HEK293 (cell line): ENCODE measurements at regions not wholly inside any gene's neighbourhood (a gene's known extent, or its start where the extent isn't known, plus 50 kb on each side); places are given as distances from the start of the nearest gene placed in this dataset.
A peak's percentile ranks its signal among the peaks of the same experiment; 100 is the strongest.

Experiments
- CTCF ChIA-PET: fragments of 350-600 bp; formaldehyde crosslinking; extraction: SDS; loops from one replicate; lab custom pipeline; 2021; ENCODE audit warnings: antibody characterized with exemption; lab: Yijun Ruan, JAX
- POLR2A ChIA-PET: fragments of 300-600 bp; formaldehyde crosslinking; extraction: SDS; loops from one replicate; lab custom pipeline; 2020; ENCODE audit warnings: antibody characterized with exemption, inconsistent platforms; lab: Yijun Ruan, JAX
- H3K27ac ChIP-seq: fragments of 200-500 bp; sonication (Bioruptor generic); 2 replicates; pipeline ENCODE4 v1.5.1; 2014; ENCODE audit warnings: low read depth, low read length, control low read depth, inconsistent platforms; ENCODE audit errors: extremely low read depth
- H3K36me3 ChIP-seq, 2 experiments: fragments of 200-500 bp in 1 of 2; sonication (Bioruptor generic) in 1 of 2; 1 replicate in 1 of 2; 2 replicates in 1 of 2; pipeline ENCODE4 v1.5.1; 2014 to 2017; ENCODE audit warnings: inconsistent platforms in 2 of 2, low read length in 2 of 2; ENCODE audit not compliant: control insufficient read depth in 2 of 2, insufficient read depth in 1 of 2
- H3K4me1 ChIP-seq: fragments of 200-500 bp; sonication (Bioruptor generic); 2 replicates; pipeline ENCODE4 v1.5.1; 2014; ENCODE audit warnings: mild to moderate bottlenecking, low read length, inconsistent platforms; ENCODE audit not compliant: control insufficient read depth, insufficient read depth
- H3K4me3 ChIP-seq: 2 replicates; pipeline ENCODE4 v1.5.1; 2011; ENCODE audit warnings: low read depth, mild to moderate bottlenecking, control low read depth, low read length, moderate library complexity
- H3K9me3 ChIP-seq: fragments of 200-500 bp; sonication (Bioruptor generic); 2 replicates; pipeline ENCODE4 v1.5.1; 2014; ENCODE audit warnings: low read depth, low read length, inconsistent platforms; ENCODE audit not compliant: control insufficient read depth, insufficient read depth
- CTCF ChIP-seq: fragments of 450-650 bp; formaldehyde crosslinking; IDR thresholded peaks from 2 replicates; pipeline ENCODE4 v1.5.1; 2016; ENCODE audit warnings: missing biosample characterization, missing genetic modification characterization
- GLI2 ChIP-seq: fragments of 450-650 bp; formaldehyde crosslinking; IDR thresholded peaks from 2 replicates; pipeline ENCODE4; 2017; ENCODE audit warnings: missing biosample characterization, missing genetic modification characterization, low read depth, borderline replicate concordance
- GLIS1 ChIP-seq: fragments of 450-650 bp; formaldehyde crosslinking; IDR thresholded peaks from 2 replicates; pipeline ENCODE4 v1.5.1; 2016; ENCODE audit warnings: missing biosample characterization, missing genetic modification characterization
- MYNN ChIP-seq: fragments of 450-650 bp; formaldehyde crosslinking; IDR thresholded peaks from 2 replicates; pipeline ENCODE4 v1.5.1; 2016; ENCODE audit warnings: missing biosample characterization, missing genetic modification characterization, borderline replicate concordance
- SCRT2 ChIP-seq: fragments of 450-650 bp; formaldehyde crosslinking; IDR thresholded peaks from 2 replicates; pipeline ENCODE4 v1.5.1; 2016; ENCODE audit warnings: missing biosample characterization, missing genetic modification characterization
- SP3 ChIP-seq: fragments of 450-650 bp; formaldehyde crosslinking; IDR thresholded peaks from 2 replicates; pipeline ENCODE4 v1.5.1; 2016; ENCODE audit warnings: missing biosample characterization, missing genetic modification characterization
- ZFHX2 ChIP-seq: fragments of 450-650 bp; formaldehyde crosslinking; conservative IDR thresholded peaks from 2 replicates; pipeline ENCODE4 v1.5.1; 2016; ENCODE audit warnings: missing biosample characterization, missing genetic modification characterization
- ZNF169 ChIP-seq: fragments of 450-650 bp; formaldehyde crosslinking; IDR thresholded peaks from 2 replicates; pipeline ENCODE4 v1.5.1; 2016; ENCODE audit warnings: missing biosample characterization, missing genetic modification characterization
- ZNF214 ChIP-seq: fragments of 450-650 bp; formaldehyde crosslinking; IDR thresholded peaks from 2 replicates; pipeline ENCODE4 v1.5.1; 2017; ENCODE audit warnings: missing biosample characterization, mild to moderate bottlenecking, missing genetic modification characterization, borderline replicate concordance
- ZNF248 ChIP-seq: fragments of 450-650 bp; formaldehyde crosslinking; IDR thresholded peaks from 2 replicates; pipeline ENCODE4 v1.5.1; 2017; ENCODE audit warnings: missing biosample characterization, missing genetic modification characterization
- ZNF280D ChIP-seq: fragments of 450-650 bp; formaldehyde crosslinking; IDR thresholded peaks from 2 replicates; pipeline ENCODE4 v1.5.1; 2016; ENCODE audit warnings: missing biosample characterization, missing genetic modification characterization
- ZNF324 ChIP-seq: fragments of 450-650 bp; formaldehyde crosslinking; IDR thresholded peaks from 2 replicates; pipeline ENCODE4 v1.5.1; 2016; ENCODE audit warnings: missing biosample characterization, missing genetic modification characterization
- ZNF341 ChIP-seq: fragments of 450-650 bp; formaldehyde crosslinking; IDR thresholded peaks from 2 replicates; pipeline ENCODE4; 2016; ENCODE audit warnings: low read depth, missing biosample characterization, missing genetic modification characterization
- ZNF621 ChIP-seq: fragments of 450-650 bp; formaldehyde crosslinking; IDR thresholded peaks from 2 replicates; pipeline ENCODE4 v1.5.1; 2017; ENCODE audit warnings: missing biosample characterization, missing genetic modification characterization
- ZNF785 ChIP-seq: fragments of 450-650 bp; formaldehyde crosslinking; IDR thresholded peaks from 2 replicates; pipeline ENCODE4 v1.5.1; 2016; ENCODE audit warnings: missing biosample characterization, missing genetic modification characterization
- ZSCAN30 ChIP-seq: fragments of 450-650 bp; IDR thresholded peaks from 2 replicates; pipeline ENCODE4 v1.5.1; 2018; ENCODE audit warnings: missing biosample characterization, mild to moderate bottlenecking, missing genetic modification characterization, moderate library complexity
- TF ChIP-seq, protein P1 (sequence below): fragments of 450-650 bp; formaldehyde crosslinking; IDR thresholded peaks from 2 replicates; pipeline ENCODE4 v1.5.1; 2017; ENCODE audit warnings: missing biosample characterization, missing genetic modification characterization
- TF ChIP-seq, protein P2 (sequence below): fragments of 450-650 bp; formaldehyde crosslinking; IDR thresholded peaks from 2 replicates; pipeline ENCODE4 v1.5.1; 2017; ENCODE audit warnings: missing biosample characterization, missing genetic modification characterization

DNA sequence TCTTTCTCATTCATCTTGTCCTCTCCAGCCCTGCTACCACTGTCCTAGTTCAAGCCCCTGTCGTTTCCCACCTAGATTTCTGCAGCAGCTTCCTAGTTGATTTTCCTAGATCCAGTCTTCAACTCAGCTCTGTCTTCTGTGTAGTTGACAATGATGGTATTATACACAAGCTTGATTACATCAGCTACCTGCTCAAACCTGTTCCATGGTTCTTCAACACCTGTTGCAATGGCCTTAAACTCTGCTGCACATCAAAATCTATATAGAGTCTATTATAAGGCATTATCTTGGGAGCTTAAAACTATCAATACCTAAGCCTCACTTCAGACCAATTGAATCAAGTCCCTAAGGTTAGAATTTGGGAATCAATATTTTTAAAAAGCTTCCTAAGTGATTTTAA, 71.7 kb upstream of the PELI2 start:
- Histone ChIP-seq H3K4me3 (no peak overlapping the region), H3K36me3 (no peaks in the 10 kb centered on the region), H3K4me1 (no peaks in the 10 kb centered on the region)
- POLR2A ChIA-PET, result no interaction called here
- TF ChIP-seq ZNF621 (no peak), ZNF785 (tag by site-specific recombination) (no peak), SP3 (tag by site-specific recombination) (no peak), SCRT2 (tag by site-specific recombination) (peak; percentile 60; the same call in 1 of the 2 replicates), GLIS1 (tag by site-specific recombination) (no peak), ZNF341 (tag by site-specific recombination) (no peak), MYNN (tag by site-specific recombination) (no peak), ZNF169 (tag by site-specific recombination) (no peak)
- TF ChIP-seq, all 188 proteins: peak for 1
- CTCF ChIA-PET, result no interaction called here
- no peak overlapping the region for H3K27ac ChIP-seq
- H3K9me3 ChIP-seq, result no peaks in the 10 kb centered on the region

DNA sequence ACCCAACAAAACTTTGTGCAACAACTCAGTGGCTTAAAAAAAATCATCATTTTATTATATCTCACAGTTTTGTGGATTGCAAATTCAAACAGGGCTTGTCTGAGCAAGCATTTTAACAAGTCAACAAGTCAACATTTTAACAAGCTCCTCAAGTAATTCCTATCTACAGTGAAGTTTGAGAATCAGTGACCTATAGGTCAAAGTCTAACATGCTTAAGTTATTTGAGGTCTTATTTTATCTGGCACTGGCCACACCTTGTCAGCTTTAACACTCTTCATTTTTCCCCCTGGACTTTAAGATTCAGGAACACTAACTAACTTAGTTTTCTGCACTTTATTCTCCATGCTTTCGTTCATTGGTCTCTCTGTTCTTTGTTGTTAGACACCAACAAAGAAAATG, 71.2 kb upstream of the PELI2 start:
- Histone ChIP-seq H3K4me3 (no peak overlapping the region), H3K27ac (no peak overlapping the region), H3K9me3 (no peaks in the 10 kb centered on the region), H3K36me3 (no peaks in the 10 kb centered on the region), H3K4me1 (no peaks in the 10 kb centered on the region)
- ChIA-PET CTCF (no interaction called here), POLR2A (no interaction called here)
- TF ChIP-seq ZFHX2 (no peak), GLI2 (tag by site-specific recombination) (no peak), ZNF280D (tag by site-specific recombination) (no peak), ZNF248 (tag by site-specific recombination) (no peak), ZNF324 (tag by site-specific recombination) (no peak), ZNF214 (tag by site-specific recombination) (no peak), CTCF (no peak), ZSCAN30 (tag by site-specific recombination) (no peak)
- TF ChIP-seq, protein P1, sequence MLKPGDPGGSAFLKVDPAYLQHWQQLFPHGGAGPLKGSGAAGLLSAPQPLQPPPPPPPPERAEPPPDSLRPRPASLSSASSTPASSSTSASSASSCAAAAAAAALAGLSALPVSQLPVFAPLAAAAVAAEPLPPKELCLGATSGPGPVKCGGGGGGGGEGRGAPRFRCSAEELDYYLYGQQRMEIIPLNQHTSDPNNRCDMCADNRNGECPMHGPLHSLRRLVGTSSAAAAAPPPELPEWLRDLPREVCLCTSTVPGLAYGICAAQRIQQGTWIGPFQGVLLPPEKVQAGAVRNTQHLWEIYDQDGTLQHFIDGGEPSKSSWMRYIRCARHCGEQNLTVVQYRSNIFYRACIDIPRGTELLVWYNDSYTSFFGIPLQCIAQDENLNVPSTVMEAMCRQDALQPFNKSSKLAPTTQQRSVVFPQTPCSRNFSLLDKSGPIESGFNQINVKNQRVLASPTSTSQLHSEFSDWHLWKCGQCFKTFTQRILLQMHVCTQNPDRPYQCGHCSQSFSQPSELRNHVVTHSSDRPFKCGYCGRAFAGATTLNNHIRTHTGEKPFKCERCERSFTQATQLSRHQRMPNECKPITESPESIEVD, result no peak
- TF ChIP-seq, protein P2, sequence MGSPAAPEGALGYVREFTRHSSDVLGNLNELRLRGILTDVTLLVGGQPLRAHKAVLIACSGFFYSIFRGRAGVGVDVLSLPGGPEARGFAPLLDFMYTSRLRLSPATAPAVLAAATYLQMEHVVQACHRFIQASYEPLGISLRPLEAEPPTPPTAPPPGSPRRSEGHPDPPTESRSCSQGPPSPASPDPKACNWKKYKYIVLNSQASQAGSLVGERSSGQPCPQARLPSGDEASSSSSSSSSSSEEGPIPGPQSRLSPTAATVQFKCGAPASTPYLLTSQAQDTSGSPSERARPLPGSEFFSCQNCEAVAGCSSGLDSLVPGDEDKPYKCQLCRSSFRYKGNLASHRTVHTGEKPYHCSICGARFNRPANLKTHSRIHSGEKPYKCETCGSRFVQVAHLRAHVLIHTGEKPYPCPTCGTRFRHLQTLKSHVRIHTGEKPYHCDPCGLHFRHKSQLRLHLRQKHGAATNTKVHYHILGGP (tag by site-specific recombination), result no peak
